MCF 10A (cell line): ENCODE measurements at regions not wholly inside any gene's neighbourhood (a gene's known extent, or its start where the extent isn't known, plus 50 kb on each side); places are given as distances from the start of the nearest gene placed in this dataset.

Experiments used
- BruUV-seq: library from RNA; stranded (reverse); fragments of 400-500 nt; replicated peaks from 2 replicates; lab custom pipeline; 2021; lab: Mats Ljungman, UMichigan
- CTCF ChIA-PET: fragments of 300-600 bp; sonication (Branson Sonifier 250); formaldehyde crosslinking; extraction: SDS; loops from one replicate; lab custom pipeline; 2021; ENCODE audit warnings: antibody characterized with exemption, inconsistent platforms; lab: Yijun Ruan, JAX
- POLR2A ChIA-PET: fragments of 300-600, 350-650 bp; sonication (Branson Sonifier 250); formaldehyde crosslinking; extraction: SDS; loops from one replicate; lab custom pipeline; 2020; ENCODE audit warnings: antibody characterized with exemption, inconsistent platforms; lab: Yijun Ruan, JAX
- DNase-seq: peaks from one replicate; pipeline ENCODE4 v3.0.0-alpha.2; 2018; ENCODE audit not compliant: unreplicated experiment
- H3K27ac Mint-ChIP-seq: one replicate; pipeline ENCODE4 v1.8.0; 2022; ENCODE audit warnings: mild to moderate bottlenecking, low read depth, mixed read lengths; ENCODE audit not compliant: unreplicated experiment
- H3K27me3 Mint-ChIP-seq: one replicate; pipeline ENCODE4 v1.8.0; 2022; ENCODE audit warnings: mixed read lengths; ENCODE audit not compliant: insufficient read depth, unreplicated experiment
- H3K36me3 Mint-ChIP-seq: one replicate; pipeline ENCODE4 v1.8.0; 2022; ENCODE audit warnings: mild to moderate bottlenecking, moderate library complexity, mixed read lengths; ENCODE audit not compliant: insufficient read depth, unreplicated experiment
- H3K4me1 Mint-ChIP-seq: one replicate; pipeline ENCODE4 v1.8.0; 2022; ENCODE audit warnings: mixed read lengths; ENCODE audit not compliant: insufficient read depth, unreplicated experiment
- H3K4me3 Mint-ChIP-seq: one replicate; pipeline ENCODE4 v1.8.0; 2022; ENCODE audit warnings: mild to moderate bottlenecking, moderate library complexity, mixed read lengths; ENCODE audit not compliant: unreplicated experiment
- H3K9me3 Mint-ChIP-seq: one replicate; pipeline ENCODE4 v1.8.0; 2022; ENCODE audit warnings: mixed read lengths; ENCODE audit not compliant: unreplicated experiment
- CTCF ChIP-seq: fragments of 200-600 bp; IDR thresholded peaks from one replicate; pipeline ENCODE4 v1.8.0; 2022; ENCODE audit warnings: antibody characterized with exemption, mild to moderate bottlenecking; ENCODE audit not compliant: unreplicated experiment
- intact Hi-C: fragments of 100-400 bp; cut with micrococcal nuclease; formaldehyde crosslinking; loops from 2 replicates; pipeline ENCODE4 v1.14.1; 2022

GRCh38 chr14:86518298-86518697, 988.4 kb downstream of the FLRT2 start:
- no TSS peak for BruUV-seq
- intact Hi-C loops = no loop called here

DNA sequence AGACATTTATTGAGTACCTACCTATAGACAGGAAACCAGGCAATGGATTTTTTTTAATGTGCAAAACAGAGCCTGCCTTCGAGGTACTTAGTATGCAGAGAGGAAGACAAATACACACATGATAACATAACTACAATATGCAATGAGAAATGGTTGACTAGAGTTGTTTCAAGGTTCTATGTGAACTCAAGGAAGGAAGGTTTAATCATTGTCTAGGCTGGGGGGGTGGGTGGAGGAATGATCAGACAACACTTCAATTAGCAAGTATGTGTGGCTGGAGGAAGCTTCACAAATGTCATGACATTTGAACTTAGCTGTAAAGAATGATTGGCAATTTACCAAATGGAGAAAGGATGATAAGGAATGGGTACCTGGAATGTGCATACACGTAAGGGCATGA, 985.3 kb downstream of the FLRT2 start:
- no peaks in the 10 kb centered on the region for H3K9me3 Mint-ChIP-seq
- intact Hi-C loops = no loop called here
- ChIA-PET CTCF (no interaction called here), POLR2A (no interaction called here)
- no peak overlapping the region for H3K4me3 Mint-ChIP-seq
- no peaks in the 10 kb centered on the region for H3K36me3 Mint-ChIP-seq
- H3K27ac Mint-ChIP-seq = no peak overlapping the region
- no peaks in the 10 kb centered on the region for H3K27me3 Mint-ChIP-seq
- no peaks in the 10 kb centered on the region for H3K4me1 Mint-ChIP-seq
- TF ChIP-seq CTCF = no peak
- no TSS peak for BruUV-seq
- no peak for DNase-seq

More at GRCh38 chr14:86518298-86518697, 988.4 kb downstream of the FLRT2 start:
- CTCF ChIA-PET = no interaction called here
- Mint-ChIP-seq H3K36me3 (no peaks in the 10 kb centered on the region), H3K4me1 (no peaks in the 10 kb centered on the region), H3K27ac (no peak overlapping the region), H3K4me3 (no peak overlapping the region), H3K27me3 (no peaks in the 10 kb centered on the region), H3K9me3 (no peaks in the 10 kb centered on the region)
- DNase-seq = no peak
- no peak for TF ChIP-seq CTCF
- POLR2A ChIA-PET = no interaction called here

- Mint-ChIP-seq H3K36me3 (no peaks in the 10 kb centered on the region), H3K27ac (no peak overlapping the region)
- CTCF ChIA-PET = no interaction called here
Measured at GRCh38 chr14:86513564-86513963, 983.6 kb downstream of the FLRT2 start.

DNA sequence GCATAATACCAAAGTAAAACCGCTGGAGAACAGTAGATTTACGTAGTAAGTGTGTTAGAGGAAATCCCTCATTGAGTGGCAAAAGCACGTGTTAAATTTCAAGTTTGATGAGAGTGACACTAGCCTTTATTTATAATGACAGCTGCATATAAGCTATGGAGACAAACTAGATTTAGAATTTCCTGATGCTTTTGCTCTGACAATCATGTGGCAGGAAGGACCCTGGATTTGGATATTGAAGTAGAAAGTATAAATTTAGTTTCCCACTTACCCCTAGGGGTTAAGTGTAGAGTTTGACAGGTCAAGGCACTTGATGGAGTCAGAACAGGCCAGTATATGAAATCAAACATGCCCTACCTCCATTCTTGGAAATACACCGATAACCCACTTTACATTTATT, 983.1 kb downstream of the FLRT2 start:
- ChIA-PET CTCF (no interaction called here), POLR2A (no interaction called here)
- DNase-seq = no peak
- H3K9me3 Mint-ChIP-seq = no peaks in the 10 kb centered on the region
- no peak overlapping the region for H3K27ac Mint-ChIP-seq
- intact Hi-C loops = no loop called here
- no peak overlapping the region for H3K4me3 Mint-ChIP-seq
- BruUV-seq = no TSS peak
- no peaks in the 10 kb centered on the region for H3K27me3 Mint-ChIP-seq
- no peak for TF ChIP-seq CTCF
- no peaks in the 10 kb centered on the region for H3K36me3 Mint-ChIP-seq
- no peaks in the 10 kb centered on the region for H3K4me1 Mint-ChIP-seq

More at GRCh38 chr14:86513564-86513963, 983.6 kb downstream of the FLRT2 start:
- no peak for TF ChIP-seq CTCF
- Mint-ChIP-seq H3K4me1 (no peaks in the 10 kb centered on the region), H3K27me3 (no peaks in the 10 kb centered on the region), H3K9me3 (no peaks in the 10 kb centered on the region), H3K4me3 (no peak overlapping the region)
- DNase-seq = no peak
- no TSS peak for BruUV-seq
- intact Hi-C loops = no loop called here
- POLR2A ChIA-PET = no interaction called here
